ENCODE measurements at regions not wholly inside any gene's neighbourhood (a gene's known extent, or its start where the extent isn't known, plus 50 kb on each side); places are given as distances from the start of the nearest gene placed in this dataset.

GRCh38 chr12:87310126-87310525 lies 719.1 kb downstream of the C12orf50 start:
- Mint-ChIP-seq H3K27me3 (ENCODE audit: insufficient read depth, unreplicated experiment) (no peaks in the 10 kb centered on the region), H3K36me3 (ENCODE audit: insufficient read depth, unreplicated experiment) (no peaks in the 10 kb centered on the region), H3K4me3 (ENCODE audit: unreplicated experiment) (no peak overlapping the region), H3K9me3 (ENCODE audit: unreplicated experiment) (no peaks in the 10 kb centered on the region), H3K27ac (ENCODE audit: low read depth, unreplicated experiment) (no peak overlapping the region), H3K4me1 (ENCODE audit: insufficient read depth, unreplicated experiment) (no peaks in the 10 kb centered on the region)
- CTCF ChIA-PET: interaction anchor here (0.6 kb wide), 1 partner anchor 35 kb away, joined by 3 read pairs; no protein-coding TSS in a partner anchor
- no TSS peak for BruUV-seq (replicated peaks)
- intact Hi-C loops (cut with micrococcal nuclease): no loop called here
- DNase-seq (ENCODE audit: unreplicated experiment): no peak
- POLR2A ChIA-PET: interaction anchor here (0.6 kb wide), 1 partner anchor 280 kb away, joined by 3 read pairs; no protein-coding TSS in a partner anchor
- no peak for TF ChIP-seq CTCF (IDR thresholded peaks at IDR 0.05; ENCODE audit: unreplicated experiment)

GRCh38 chr12:87305481-87305880 lies 723.7 kb downstream of the C12orf50 start:
- no peaks in the 10 kb centered on the region for H3K27me3 Mint-ChIP-seq (ENCODE audit: insufficient read depth, unreplicated experiment)
- no peaks in the 10 kb centered on the region for H3K36me3 Mint-ChIP-seq (ENCODE audit: insufficient read depth, unreplicated experiment)
- no peak overlapping the region for H3K4me3 Mint-ChIP-seq (ENCODE audit: unreplicated experiment)
- H3K27ac Mint-ChIP-seq (ENCODE audit: low read depth, unreplicated experiment): no peak overlapping the region
- no peaks in the 10 kb centered on the region for H3K9me3 Mint-ChIP-seq (ENCODE audit: unreplicated experiment)
- peaks cover 8% of the 10 kb centered on the region for H3K4me1 Mint-ChIP-seq (ENCODE audit: insufficient read depth, unreplicated experiment)
- CTCF ChIA-PET: no interaction called here
- BruUV-seq (replicated peaks): no TSS peak
- DNase-seq (ENCODE audit: unreplicated experiment): no peak
- POLR2A ChIA-PET: no interaction called here
- no peak for TF ChIP-seq CTCF (IDR thresholded peaks at IDR 0.05; ENCODE audit: unreplicated experiment)
- intact Hi-C loops (cut with micrococcal nuclease): no loop called here

GRCh38 chr12:87304406-87304805 lies 724.8 kb downstream of the C12orf50 start:
- Mint-ChIP-seq H3K27me3 (ENCODE audit: insufficient read depth, unreplicated experiment) (no peaks in the 10 kb centered on the region), H3K4me3 (ENCODE audit: unreplicated experiment) (no peak overlapping the region), H3K36me3 (ENCODE audit: insufficient read depth, unreplicated experiment) (no peaks in the 10 kb centered on the region), H3K9me3 (ENCODE audit: unreplicated experiment) (no peaks in the 10 kb centered on the region), H3K4me1 (ENCODE audit: insufficient read depth, unreplicated experiment) (peaks cover 8% of the 10 kb centered on the region), H3K27ac (ENCODE audit: low read depth, unreplicated experiment) (no peak overlapping the region)
- intact Hi-C loops (cut with micrococcal nuclease): no loop called here
- no TSS peak for BruUV-seq (replicated peaks)
- TF ChIP-seq CTCF (IDR thresholded peaks at IDR 0.05; ENCODE audit: unreplicated experiment): no peak
- CTCF ChIA-PET: no interaction called here
- no peak for DNase-seq (ENCODE audit: unreplicated experiment)
- POLR2A ChIA-PET: no interaction called here

- CTCF ChIA-PET: interaction anchor here (0.6 kb wide), 1 partner anchor 308 kb away, joined by 3 read pairs; no protein-coding TSS in a partner anchor
- Mint-ChIP-seq H3K36me3 (ENCODE audit: insufficient read depth, unreplicated experiment) (no peaks in the 10 kb centered on the region), H3K4me1 (ENCODE audit: insufficient read depth, unreplicated experiment) (peaks cover 8% of the 10 kb centered on the region), H3K9me3 (ENCODE audit: unreplicated experiment) (no peaks in the 10 kb centered on the region), H3K27ac (ENCODE audit: low read depth, unreplicated experiment) (no peak overlapping the region), H3K27me3 (ENCODE audit: insufficient read depth, unreplicated experiment) (no peaks in the 10 kb centered on the region), H3K4me3 (ENCODE audit: unreplicated experiment) (no peak overlapping the region)
- intact Hi-C loops (cut with micrococcal nuclease): no loop called here
- DNase-seq (ENCODE audit: unreplicated experiment): no peak
- TF ChIP-seq CTCF (IDR thresholded peaks at IDR 0.05; ENCODE audit: unreplicated experiment): no peak
- no TSS peak for BruUV-seq (replicated peaks)
- POLR2A ChIA-PET: no interaction called here
Observed at GRCh38 chr12:87303396-87304012, 725.7 kb downstream of the C12orf50 start.
